HG03571 (cell line): ENCODE measurements at regions not wholly inside any gene's neighbourhood (a gene's known extent, or its start where the extent isn't known, plus 50 kb on each side); places are given as distances from the start of the nearest gene placed in this dataset.

ENCODE experiments used
- ATAC-seq: cut with Tn5 transposase; IDR thresholded peaks from one replicate; pipeline ENCODE4 v1.9.1; 2021; ENCODE audit not compliant: unreplicated experiment

DNA sequence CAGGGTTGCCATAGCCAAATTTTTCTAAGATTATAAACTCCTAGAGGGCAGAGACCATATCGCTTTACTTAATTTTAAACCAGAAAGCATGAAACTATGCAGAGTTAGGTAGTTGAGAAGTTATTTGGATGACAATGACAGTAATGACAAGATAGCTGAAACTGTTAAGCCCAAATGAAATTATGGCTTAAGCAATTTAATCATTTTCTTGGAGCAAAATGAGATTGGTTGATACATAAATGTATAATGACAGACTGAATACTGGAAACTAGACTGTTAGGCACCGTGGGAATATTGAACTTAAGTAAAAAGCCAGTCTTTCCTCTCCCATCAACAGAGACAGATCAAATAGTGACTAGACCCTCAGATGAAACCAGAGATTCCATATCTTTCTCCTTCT lies 670.3 kb upstream of the NRSN1 start:
- ATAC-seq, result no peak

DNA sequence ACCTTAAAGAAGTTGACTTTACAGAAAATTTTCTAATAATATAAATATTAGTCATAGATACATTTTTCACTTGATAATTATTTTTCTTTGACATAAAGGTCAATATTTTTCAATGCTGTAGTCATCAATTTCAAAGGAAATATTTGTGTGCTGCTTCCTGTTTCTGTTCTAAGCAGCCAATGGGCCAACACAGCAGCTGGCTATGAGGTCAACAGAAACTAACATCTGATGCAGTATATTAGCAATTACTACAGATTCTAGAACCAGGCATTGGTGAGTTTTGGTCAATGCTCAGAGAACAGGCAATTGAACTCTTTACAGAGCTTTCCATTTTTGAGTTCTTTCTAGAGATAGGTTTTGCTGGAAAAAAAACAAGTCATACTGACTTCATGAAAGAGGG lies 669.6 kb upstream of the NRSN1 start:
- ATAC-seq, result no peak

DNA sequence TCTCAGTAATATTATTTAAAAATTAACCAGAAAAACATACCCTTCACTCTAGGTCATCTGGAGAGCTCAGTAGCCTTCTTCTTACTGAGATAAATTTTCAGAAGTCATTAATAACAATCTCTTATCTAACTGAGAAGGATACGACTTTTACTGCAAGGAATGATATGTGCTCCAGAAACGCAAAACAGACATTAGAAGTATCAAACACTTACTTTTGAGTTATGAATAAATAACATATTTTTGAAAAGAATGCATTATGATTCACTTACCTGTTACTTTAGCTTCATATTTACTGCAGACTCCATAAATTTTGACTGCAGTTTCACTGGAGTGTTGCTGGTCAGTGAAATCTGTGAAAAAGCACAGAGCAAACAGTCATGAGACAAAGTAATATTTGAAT lies 668.7 kb upstream of the NRSN1 start:
- ATAC-seq, result no peak

DNA sequence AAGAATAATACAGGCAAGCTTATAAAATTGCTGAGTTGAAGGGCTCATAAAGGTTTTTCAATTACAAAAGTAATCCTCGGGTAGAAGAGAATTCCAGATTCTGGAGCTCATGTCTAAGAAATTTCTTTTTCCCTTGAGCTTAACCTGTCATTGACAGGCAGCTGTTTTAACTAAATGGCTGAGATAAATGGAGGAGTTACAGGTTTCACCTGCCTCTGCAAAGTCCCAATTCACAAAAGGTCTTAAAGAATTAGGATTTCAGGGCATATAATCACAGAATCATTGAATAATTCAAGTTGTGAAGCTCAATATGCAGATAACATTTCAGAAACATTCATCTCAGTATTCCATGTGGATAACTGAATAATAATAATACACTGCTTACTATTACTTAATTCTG lies 660.1 kb upstream of the NRSN1 start:
- no peak for ATAC-seq

DNA sequence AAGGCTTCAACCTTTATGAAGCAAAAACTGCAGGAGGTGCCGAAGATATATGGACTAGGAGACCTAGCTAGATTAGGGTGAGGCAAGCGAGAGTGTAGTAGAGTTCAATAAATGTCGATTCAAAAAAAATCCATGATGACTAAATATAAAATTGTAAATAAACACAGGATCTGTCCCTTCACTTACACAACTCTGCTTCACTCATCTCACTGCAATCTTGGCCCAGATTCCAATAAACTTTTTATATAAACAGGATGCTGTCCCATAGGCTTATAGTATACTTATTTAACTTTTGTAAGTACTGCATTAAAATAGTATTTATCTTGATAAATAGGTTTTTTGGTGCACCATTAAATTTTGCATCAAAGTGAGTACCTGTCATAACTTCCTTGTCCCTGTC lies 648.4 kb upstream of the NRSN1 start:
- no peak for ATAC-seq

DNA sequence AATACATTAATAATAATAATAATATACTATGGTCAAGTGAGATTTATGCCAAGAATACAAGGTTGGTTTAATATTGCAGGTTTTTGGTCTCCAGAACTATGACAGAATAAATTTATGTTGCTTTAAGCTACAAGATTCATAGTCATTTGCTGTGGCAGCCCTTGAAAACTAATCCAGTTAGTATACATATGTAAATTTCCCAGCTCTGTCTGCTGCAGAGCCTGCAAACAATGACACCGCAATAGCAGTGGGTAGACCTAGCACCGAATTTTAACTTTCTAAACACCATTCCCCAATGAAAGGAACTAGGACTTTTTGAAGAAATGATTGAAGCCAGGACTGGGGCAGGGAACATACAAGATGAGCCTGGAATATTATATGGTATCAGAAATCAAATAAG lies 647.7 kb upstream of the NRSN1 start:
- ATAC-seq, result no peak

DNA sequence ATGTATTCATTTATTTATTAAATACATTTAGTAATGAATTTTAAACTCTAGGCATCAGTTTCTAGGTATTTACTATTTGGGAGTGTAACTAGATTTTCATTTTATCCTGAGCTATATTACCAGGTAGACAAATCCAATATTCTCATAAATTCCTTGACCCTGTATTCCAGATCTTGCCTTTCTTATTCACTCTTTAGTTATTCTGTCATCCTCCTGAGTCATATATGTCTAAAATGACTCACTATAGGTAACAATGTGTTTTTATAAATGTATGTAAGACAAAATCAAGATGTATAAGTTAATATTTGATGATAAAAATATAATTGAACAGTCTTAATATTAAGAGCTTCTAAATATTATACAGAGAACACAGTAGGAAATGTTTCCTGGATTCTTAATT lies 642.1 kb upstream of the NRSN1 start:
- ATAC-seq, result no peak

DNA sequence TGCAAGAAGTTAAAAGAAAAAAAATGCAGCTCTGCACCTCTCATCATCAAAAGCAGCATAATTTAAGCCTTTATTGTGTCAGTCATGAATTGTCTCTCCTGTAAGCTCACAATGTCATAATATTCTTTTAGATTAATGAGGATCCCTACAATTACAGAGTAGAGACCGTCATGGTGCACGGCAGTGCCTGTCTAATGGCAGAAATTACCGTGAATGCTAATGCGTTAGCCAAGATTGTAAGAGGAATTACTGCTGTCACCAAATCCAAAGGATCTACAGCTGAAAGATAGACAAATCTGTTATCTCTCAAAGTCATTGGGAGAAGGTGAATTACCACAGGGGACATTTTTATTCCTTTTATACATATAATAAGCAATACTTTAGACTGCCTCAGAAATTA lies 631.6 kb upstream of the NRSN1 start:
- no peak for ATAC-seq

DNA sequence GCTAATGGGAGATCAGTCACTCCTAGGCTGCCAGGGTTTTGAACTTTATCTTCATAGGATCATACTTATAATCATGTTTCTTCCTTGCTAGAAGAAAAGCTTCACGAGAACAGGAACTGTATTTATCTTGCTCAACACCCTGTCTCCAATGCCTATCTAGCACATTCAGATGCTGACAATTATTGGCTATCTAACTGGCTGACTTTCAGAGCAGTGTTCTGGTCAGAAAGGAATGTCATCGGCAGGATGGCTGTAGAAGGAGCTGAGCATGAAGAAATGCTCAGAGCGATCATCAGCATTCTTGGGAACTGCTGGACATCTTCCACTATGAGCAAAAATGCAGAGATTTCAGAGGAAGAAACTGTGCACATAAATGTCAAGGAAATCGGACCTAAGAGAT lies 628.0 kb upstream of the NRSN1 start:
- ATAC-seq, result no peak

DNA sequence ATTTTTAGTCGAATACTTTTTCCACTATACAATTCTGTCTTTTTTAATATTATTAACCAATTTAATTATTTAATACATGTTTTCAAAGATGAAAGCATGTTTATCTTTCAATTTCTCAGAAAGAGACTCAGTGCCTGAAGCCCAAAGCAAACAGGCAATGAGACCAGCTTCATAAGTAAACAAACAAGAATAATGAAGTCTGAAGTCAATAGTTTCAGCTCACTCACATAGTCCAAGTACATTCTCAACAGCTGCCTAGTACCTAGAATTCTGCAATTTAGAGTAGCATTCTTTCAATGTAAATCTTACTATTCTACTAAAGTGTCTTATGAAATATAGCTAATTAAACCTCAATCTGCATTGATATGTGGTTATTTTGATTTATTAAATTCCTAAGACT lies 626.5 kb upstream of the NRSN1 start:
- ATAC-seq, result no peak

DNA sequence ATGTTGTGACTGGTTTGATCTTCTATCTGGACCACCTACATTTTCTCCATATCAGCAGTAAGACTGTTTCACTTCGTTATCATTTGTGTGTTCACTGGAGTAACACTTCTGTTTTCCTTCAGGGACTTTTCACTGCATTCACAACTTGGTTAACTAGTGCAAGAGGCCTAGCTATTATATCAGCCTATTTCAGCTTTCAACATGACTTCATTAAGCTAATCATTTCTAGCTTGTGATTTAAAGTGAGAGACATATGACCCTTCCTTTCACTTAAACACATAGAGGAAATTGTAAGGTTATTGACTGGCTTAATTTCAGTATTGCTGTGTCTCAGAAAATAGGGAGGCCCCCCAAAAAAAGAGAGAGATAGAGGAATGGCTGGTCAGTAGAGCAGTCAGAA lies 622.8 kb upstream of the NRSN1 start:
- no peak for ATAC-seq

DNA sequence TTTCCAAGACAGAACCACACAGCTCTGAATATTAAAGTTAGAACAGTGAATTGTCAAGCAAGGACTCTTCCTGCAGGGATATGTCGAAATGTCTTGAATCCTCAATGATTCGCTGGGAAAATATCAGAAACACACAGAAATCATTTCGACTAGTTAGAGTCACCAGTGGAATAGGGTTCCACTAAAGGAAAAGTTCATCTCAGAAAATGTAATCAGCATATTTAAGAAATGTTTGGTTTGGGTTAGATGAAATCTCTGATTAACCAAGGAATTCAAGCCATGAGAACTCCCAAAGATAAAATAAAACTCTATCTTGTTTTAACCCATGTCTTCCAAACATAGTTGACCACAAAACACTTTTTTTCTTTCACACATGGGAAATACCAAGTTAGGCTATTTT lies 621.0 kb upstream of the NRSN1 start:
- ATAC-seq, result no peak

DNA sequence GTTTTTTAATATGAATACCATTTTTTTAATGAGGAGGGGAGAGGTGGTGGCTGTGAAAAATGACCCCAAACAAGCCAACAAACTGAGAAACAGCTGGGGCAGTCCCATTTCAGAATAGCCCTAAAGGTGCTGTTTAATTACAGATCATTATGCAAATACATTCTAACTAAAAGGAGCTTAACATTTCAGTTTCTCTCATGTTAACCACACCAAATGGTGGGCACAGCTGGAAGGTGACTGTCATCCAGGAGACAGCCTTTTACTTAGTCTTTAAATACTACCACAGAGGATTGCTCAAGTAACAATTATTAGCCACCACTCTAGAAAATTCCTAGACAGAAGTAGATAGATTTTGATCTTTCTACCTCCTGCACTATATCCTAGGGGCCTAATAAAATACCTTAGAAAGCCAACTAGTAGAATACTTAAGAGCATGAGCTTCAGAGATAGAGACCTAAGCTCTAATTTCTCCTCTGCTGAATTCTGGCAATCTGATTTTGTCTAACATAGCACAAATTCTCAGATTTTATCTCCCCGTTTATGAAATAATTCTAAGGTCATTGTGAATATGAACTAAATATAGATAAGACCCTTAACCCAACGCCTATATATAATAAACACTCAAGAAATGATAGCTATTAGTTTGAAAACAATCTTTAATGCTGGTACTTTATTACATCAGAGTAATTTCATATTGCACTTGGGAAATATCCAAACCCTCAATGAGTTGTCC lies 615.1 kb upstream of the NRSN1 start:
- ATAC-seq, result no peak

DNA sequence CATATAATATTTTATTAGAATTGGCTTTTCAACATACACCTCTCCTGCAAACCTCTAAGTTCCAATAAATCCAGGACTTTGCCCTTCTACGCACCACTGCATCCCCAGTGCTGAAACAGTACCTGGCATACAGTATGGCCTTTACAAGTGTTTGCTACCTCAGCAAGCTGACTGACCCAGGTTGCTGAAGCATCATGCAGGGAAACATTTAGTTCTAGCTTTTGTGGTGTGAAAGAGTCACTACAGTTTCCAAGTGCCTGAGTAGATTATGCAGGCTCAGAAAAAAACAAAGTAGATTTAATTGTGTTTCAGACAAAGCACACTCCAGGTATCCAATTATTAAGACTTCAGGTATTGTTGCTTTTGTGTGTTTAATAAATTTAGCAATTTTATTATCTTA lies 614.2 kb upstream of the NRSN1 start:
- no peak for ATAC-seq

DNA sequence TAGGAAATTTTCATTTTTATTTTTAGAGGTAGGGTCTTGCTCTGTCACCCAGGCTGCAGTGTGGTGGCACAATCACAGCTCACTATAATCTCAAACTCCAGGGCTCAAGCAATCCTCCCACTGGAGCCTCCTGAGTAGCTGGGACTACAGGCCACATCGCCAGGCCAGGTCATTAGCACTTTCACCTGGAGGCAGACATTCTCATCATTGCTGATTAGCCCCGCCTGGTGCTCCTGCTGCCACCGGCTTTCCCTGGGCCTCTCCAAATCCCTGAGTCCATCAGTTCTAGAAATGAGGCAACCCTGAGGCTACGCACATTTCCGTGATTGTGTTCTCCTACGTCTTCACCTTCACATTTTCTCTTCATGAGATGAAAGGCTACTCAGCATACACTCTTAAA lies 607.7 kb upstream of the NRSN1 start:
- ATAC-seq, result no peak

DNA sequence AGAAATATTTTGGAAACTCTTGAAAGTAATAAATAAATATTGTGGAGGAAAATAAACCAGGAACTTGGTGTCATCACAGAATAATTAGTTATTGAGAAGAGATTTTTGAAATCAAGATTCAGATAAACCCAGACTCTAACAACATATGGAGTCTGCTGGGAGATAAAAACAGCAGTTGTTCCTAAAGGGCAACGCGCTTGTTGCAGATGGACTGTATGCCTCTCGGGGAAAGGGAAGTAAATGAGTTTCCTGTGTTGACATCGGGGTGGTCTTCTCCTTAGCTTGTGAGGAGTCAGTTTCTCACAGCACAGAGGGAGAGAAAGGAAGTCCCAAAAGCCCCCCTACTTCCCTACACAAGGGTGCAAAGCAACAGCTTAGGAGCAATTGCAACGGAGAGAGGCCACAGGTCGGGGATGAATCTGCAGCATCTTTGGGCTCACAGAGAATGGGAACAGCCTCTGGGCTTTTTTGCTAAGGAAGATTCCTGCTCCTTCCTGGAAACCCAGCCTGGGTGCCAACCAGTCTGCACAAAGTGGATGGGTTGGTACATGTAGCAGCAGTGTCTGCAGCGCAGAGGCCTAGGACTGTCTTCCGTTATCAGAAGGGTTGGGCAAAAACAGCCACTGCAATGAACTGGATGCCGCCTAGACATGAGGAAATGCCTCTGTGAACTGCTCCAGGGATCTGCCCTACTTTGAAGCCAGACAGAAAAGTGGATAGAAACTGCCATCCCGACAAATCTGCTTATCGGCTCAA lies 603.0 kb upstream of the NRSN1 start:
- no peak for ATAC-seq

DNA sequence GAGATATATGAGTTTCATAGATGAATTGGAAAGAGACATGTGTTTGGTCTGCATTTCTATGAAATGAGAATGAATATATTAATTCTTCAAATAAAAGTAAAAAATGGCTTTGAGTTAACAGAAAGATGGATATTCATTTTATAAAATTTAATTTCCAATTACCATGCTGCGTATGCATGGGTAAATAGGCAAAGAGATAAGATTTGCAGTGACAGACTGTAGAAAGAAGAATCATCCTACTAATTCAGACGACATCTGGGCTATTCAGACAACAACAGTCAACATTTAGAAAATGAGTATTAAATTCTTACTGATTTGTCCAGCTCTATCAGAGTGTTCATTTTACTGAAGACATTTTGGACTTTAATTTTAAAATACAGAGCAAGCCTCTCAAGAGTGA lies 602.2 kb upstream of the NRSN1 start:
- ATAC-seq, result no peak

DNA sequence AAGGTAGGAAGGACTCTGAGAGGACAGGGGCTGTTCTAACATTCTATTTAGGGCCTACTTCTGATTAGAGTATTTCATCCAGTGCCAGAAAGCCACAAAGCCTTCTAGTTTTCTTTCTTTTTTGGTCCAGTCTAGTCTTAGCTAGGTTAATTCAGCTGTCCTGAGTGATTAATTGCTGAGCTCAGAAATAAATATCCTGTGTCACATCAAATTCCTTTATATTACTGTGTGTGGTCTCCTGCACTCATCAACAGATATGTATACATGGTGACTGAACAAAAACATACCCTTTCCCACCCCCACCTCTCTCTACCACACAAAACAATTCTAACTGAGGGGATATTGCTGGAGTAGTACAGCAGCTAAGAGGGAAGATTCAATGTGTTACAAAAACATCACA lies 601.5 kb upstream of the NRSN1 start:
- no peak for ATAC-seq

DNA sequence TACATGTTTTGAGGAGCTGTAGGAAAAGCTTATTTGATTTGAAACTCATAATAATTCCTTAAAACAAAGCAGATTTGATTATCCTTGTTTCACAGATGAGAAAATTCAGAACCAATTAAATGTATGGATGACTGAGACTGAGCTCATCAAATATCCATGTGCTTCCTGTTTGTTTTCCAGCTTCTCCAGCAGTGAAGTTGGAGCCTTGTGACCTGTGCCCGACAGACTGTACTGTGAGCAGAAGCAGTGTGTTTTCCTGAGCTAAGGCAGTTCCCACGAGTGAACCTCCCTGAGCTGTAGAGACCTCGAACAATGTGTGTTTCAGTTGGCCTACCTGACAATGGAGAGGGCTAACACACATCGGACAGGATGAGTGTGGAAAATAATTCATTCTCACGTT lies 599.5 kb upstream of the NRSN1 start:
- no peak for ATAC-seq

DNA sequence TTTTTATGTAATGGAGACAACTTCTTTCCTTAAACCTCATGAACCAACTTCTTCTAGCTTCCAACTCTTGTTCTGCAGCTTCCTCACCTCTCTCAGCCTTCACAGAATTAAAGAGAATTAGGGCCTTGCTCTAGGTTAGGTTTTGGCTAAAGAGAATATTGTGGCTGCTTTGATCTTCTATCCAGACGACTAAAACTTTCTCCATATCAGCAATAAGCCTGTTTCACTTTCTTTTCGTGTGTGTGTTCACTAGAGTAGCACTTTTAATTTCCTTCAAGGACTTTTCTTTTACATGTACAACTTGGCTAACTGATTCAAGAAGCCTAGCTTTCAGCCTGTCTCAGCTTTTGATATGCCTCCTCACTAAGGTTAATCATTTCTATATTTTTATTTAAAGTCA lies 596.1 kb upstream of the NRSN1 start:
- no peak for ATAC-seq

DNA sequence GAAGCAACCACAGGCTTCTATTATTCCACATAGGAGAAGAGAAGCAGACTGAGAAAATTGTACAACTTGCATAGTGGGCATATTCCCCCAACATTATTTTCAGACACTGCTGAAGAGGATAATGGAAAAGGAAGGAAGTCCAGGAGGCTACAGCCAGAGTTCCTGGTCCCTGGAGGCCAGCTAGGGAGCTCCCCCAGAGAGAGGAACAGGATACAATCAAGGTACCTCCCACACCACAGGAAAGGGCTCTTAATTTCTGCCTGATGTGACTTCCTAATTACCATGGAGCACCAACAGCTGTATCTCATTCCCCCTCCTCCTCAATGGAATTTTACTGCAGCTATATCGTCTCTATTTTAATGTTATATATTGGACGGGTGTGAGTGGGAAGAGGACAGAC lies 594.3 kb upstream of the NRSN1 start:
- ATAC-seq, result no peak

DNA sequence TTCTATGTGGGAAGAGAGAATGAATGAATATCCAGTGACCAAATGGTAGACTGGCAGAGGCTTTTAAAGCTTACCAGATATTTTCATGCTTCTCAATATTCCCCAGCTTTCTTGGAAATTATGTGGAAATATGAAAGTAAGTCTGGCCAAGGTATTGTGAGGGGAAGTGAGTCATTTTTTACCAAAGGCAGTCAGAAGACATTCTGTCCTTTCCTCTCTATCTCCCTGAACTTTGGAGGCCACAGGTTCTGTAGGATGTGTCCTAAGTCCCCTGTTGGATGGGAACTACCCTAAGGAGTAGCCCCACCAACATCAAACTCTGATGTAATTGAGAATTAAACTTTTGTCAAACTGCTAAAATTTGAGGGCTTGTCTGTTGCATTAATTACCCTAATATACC lies 593.8 kb upstream of the NRSN1 start:
- ATAC-seq, result no peak

DNA sequence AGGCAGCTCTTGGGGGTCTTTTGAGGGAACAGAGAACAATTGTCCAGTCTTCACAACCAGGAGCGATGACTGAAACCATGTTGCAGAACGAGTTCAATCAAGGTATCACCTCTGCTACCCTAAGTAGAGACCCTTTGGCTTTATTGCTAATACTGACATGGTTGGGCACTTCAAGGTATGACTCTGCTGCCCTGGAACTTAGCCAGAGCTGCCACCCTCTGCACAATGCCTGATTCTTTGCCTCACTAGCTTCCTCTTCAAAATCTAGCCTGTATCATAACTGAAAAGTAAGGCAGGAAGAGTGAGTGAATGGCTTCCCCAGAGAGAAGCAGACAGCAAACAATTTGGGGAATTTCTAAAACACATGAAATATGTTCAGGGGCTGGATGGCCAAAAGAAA lies 592.7 kb upstream of the NRSN1 start:
- no peak for ATAC-seq
